Sigmoid colon (tissue), 4 donors: ENCODE measurements at regions not wholly inside any gene's neighbourhood (a gene's known extent, or its start where the extent isn't known, plus 50 kb on each side); places are given as distances from the start of the nearest gene placed in this dataset.

Source experiments
- CTCF ChIP-seq, 4 experiments: fragments of 450-650 bp in 3 of 4; fragments of 200-600 bp in 1 of 4; IDR thresholded peaks; one replicate each; pipeline ENCODE4 v1.5.1; 2016 to 2019; ENCODE audit warnings: antibody characterized with exemption in 4 of 4, mild to moderate bottlenecking in 3 of 4, moderate library complexity in 2 of 4
- EP300 ChIP-seq, 4 donors: sonication (generic); formaldehyde crosslinking; IDR thresholded peaks; one replicate each; pipeline ENCODE4 v1.6.1; 2017; ENCODE audit warnings: antibody characterized with exemption in 4 of 4
- POLR2A ChIP-seq, 2 donors: fragments of 450-650 bp; IDR thresholded peaks; one replicate each; pipeline ENCODE4 v1.6.1; 2016; ENCODE audit warnings: antibody characterized with exemption in 2 of 2, mild to moderate bottlenecking in 2 of 2, moderate library complexity in 2 of 2
- POLR2AphosphoS5 ChIP-seq, 4 donors: sonication (generic); formaldehyde crosslinking; IDR thresholded peaks; one replicate each; pipeline ENCODE4 v1.6.1; 2017; ENCODE audit warnings: antibody characterized with exemption in 4 of 4

GRCh38 chr14:103199124-103199523 lies 75.9 kb downstream of the TNFAIP2 start:
- TF ChIP-seq CTCF (IDR thresholded peaks at IDR 0.05): no peak
- TF ChIP-seq POLR2A (IDR thresholded peaks at IDR 0.05): no peak
- no peak for TF ChIP-seq EP300 (IDR thresholded peaks at IDR 0.05)
- no peak for TF ChIP-seq POLR2AphosphoS5 (IDR thresholded peaks at IDR 0.05)
